GM21367 (cell line): ENCODE measurements at regions not wholly inside any gene's neighbourhood (a gene's known extent, or its start where the extent isn't known, plus 50 kb on each side); places are given as distances from the start of the nearest gene placed in this dataset.
"Not testable (repeated sequence)": the region's sequence is repeated elsewhere in the genome, so short reads cannot be mapped to it uniquely, and the experiment has no call there.

Source experiments
- ATAC-seq: cut with Tn5 transposase; IDR thresholded peaks from one replicate; pipeline ENCODE4 v1.9.1; 2021; ENCODE audit not compliant: unreplicated experiment

DNA sequence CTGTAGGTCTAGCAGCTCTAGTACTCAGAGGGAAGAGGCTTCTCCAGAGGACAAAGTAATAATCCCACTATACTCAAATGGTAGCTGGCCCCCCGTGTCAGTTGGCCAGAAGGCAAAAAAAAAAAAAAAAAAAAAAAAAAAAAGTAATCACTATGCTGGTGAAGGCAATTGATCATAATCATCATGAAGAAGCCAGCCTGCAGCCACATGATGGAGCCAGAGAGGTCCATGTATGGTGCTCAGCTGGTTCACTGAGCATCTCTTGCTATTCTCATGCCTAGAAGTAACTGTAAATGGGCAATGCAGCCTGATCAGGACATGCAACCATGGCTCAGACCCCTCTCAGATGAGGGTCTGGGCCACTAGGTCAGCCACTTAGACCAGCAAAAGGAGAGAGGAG is 378.8 kb downstream of the MED13L start:
- ATAC-seq, result no peak

- no peak for ATAC-seq
These were observed 379.8 kb downstream of the MED13L start for GRCh38 chr12:115897729-115898128.

DNA sequence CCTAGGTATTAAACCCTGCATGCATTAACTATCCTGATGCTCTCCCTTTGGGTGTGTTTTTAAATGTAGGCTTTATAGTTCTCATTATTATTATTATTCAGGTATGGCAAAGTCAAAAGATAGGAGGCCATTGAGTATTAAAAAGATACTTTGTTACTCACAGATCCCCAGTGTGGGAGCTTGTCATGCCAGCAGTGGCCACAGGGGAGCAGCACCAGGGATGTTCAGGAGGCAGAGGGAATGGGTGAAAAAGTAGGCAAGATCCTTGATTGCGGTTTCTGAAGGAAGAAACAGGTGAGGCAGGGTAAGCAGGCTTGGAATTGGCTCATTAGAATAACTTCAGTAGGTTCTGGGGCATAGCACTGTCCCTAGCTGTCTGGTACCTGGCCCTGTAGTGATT is 382.2 kb downstream of the MED13L start:
- no peak for ATAC-seq

- no peak for ATAC-seq
These were observed 385.8 kb downstream of the MED13L start for GRCh38 chr12:115891556-115892164.

GRCh38 chr12:115886666-115887065 is 390.8 kb downstream of the MED13L start:
- no peak for ATAC-seq

DNA sequence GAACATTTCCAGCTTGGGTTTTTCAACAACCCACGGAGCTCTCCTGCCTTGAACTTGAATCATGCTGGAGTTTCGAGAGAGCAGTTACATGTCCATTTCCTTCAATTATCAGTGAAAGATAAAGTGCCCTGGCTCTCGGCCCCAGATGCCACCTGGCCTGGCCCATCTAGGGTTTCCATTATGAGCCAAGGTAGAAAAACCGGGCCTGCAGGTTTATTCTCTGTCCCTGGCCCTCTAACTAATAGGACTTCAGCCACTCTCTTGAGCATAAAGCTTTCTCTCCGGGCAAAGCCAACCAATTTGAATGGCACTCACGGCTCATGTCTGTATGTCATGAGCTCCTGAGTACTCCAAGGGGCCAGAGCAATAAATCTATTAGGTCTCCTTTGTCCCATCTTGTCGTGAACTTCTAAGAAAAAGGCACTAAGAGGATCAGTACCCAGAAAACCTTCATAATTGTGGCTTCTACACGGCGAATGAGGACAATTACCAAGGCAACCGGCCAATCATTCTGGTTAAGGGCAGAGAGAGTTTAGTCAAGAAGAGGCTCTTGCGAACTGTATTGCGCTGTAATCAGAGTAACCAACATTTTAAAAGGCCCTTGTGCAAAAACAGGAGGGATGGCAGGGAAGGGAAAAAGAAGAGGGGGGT is 392.3 kb downstream of the MED13L start:
- no peak for ATAC-seq

DNA sequence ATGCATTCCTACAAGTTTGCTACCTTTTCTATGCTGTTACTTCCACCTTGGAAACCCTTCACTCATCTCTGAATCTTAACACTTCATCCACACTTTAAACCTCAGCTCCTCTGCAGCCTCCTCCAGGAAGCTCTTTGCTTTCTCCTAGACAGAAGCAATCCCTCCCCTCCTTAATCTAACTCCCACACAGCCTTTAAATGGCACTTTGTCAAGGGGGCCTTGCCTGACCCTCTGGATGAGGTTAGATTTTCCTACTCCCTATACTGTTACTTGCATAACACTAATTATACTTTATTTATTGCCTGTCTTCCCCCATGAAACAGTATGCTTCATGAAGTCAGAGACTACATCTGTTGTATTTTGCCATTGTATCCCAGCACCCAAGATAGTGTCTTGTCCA is 394.6 kb downstream of the MED13L start:
- no peak for ATAC-seq

GRCh38 chr12:115880238-115880637 is 397.3 kb downstream of the MED13L start:
- ATAC-seq, result no peak

DNA sequence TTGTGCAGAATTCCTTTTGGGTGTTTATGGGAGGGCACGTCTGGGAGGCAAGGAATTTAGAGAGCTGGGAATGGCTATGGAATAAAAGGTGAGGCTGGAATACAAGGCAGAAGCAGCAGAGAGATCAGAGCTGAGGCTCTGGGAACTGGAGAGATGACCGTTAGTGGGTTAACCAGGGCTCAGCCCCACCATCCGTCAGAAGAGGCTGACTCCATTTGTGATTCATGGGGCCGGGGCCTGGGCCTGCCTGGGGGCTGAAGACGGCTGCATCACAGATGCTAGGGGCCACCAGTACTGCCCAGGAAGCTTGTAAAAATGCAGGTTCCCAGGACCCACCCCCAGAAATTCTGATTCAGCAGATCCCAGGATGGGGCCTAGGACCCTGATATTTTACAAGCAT is 398.1 kb downstream of the MED13L start:
- no peak for ATAC-seq

DNA sequence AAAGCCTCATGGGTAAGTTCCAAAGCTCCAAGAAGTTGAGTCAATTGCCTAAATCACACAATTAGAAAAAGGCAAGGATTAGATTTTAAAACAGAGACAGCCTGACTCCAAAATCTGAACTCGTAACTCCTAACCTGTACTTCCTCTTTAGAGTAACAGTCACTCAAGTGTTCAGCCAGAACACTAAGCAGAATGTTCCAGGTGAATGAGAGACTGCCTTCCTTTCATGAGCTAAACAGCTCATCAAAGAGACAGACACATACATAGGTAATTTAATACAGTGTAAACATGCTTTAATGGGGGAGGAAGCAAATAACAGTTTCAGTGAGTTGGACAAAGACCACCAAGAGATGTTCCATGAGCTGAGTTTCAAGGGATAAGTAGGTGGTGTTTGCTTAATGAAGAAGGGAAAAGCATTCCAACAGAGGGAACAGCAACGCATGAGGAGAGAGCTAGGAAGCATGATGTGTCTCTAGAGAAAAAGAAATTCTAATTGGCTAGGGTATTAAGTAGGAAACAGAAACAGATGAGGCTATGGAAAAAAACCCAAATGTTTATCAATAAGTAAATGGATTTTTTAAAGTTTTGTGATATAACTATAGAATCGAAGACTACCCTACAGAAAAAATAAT is 403.9 kb downstream of the MED13L start:
- no peak for ATAC-seq

DNA sequence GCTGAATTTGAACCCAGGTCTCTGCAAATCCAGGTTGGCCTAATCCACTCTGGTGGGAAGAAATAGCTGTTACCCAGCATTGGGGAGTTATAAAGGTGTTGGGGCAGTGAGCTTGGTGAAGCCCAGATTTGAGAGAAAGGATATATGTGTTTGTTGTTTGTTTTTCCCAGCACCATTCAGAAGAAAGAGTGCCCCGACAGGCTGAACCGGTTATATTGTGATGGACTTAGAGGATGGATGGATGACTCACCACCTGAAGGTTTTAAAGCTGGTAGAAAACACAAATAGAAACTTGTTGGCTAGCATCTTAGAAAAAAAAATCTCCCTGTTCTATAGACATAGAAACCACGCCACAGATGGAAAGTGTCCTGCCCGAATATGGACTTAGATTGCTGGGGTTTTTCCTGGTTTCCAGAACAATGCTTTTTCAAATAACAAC is 404.6 kb downstream of the MED13L start:
- no peak for ATAC-seq

DNA sequence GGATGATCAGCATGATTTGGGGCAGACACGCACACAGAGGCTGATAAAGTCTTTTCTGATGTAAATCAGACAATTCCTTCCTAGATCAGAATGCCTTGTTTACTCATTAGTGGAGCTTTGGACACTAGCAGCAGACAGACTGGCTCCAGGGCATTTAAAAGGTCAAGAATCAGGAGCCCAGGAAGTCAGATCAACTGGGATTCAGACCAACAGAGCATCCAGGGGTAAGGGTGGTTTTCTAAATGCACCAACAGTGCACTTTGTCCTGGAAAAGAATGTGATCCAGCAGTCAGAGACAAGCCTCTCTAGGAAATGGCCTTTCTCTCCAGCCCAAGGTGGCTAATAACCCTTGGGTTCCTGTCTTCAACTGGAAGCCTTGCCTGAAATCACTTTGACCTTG is 405.3 kb downstream of the MED13L start:
- ATAC-seq, result no peak

- ATAC-seq, result peak; percentile 66
These were observed 405.8 kb downstream of the MED13L start for GRCh38 chr12:115871714-115872113.

GRCh38 chr12:115870510-115870909 is 407.0 kb downstream of the MED13L start:
- no peak for ATAC-seq

- ATAC-seq, result no peak
These were observed 407.5 kb downstream of the MED13L start for GRCh38 chr12:115870021-115870420.

GRCh38 chr12:115869604-115870003 is 407.9 kb downstream of the MED13L start:
- no peak for ATAC-seq

DNA sequence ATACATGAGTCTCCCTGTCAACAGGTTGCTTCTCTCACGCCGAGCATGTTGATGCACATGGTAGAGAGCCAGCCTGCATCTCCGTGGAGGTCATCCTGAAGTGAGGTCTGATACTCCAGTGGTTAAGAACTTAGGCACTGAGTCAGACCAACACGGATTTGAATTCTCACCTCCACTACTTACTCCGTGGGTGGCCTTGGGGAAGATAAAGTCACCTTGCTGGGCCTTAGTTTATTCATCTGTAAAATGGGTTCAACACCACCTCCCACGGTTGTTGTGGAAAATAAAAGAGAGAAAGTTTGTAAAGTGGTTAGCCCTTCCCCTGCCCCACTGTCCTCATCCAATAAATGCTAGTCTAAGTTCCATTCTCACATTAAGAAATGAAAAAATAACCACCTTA is 408.9 kb downstream of the MED13L start:
- no peak for ATAC-seq

DNA sequence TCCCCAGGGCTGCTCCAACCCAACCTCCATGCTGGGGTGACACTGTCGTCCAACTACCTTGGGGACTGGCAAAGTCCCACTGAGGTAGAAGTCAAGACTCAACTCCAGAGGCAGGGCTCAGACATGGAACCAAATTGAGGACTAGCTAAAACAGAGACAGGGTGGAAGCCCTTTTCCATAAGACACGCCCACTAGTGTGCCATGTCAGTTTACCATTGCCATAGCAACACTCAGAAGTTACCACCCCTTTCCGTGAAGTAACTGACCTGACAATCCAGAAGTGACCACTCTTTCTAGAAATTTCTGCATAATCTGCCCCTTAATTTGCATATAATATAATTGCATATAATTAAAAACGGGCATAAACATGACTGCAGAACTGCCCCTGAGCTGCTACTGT is 409.6 kb downstream of the MED13L start:
- no peak for ATAC-seq

GRCh38 chr12:115866909-115867525 is 410.5 kb downstream of the MED13L start:
- no peak for ATAC-seq

- not testable (repeated sequence) for ATAC-seq
These were observed 411.2 kb downstream of the MED13L start for GRCh38 chr12:115866281-115866680.

DNA sequence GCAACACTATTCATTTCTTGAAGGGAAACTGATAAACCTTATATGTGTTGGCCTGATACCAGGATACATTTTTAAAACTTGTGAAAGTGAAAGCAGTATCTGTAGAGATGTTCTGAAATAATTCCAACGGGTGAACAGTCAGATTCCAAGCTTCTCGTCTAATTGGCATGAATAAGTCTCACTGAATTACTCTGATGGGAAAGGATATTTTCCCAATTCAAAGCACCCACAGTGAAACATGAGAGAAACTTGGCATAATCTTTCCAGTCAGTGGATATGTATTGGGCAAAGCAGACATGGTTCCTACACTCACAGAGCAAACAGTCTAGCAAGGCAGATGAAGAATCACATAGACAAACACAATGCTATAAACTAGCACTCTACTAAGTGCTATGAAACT is 413.1 kb downstream of the MED13L start:
- ATAC-seq, result no peak

- ATAC-seq, result no peak
These were observed 416.9 kb downstream of the MED13L start for GRCh38 chr12:115860619-115861018.
